ENCODE measurements at regions not wholly inside any gene's neighbourhood (a gene's known extent, or its start where the extent isn't known, plus 50 kb on each side); places are given as distances from the start of the nearest gene placed in this dataset.

DNA sequence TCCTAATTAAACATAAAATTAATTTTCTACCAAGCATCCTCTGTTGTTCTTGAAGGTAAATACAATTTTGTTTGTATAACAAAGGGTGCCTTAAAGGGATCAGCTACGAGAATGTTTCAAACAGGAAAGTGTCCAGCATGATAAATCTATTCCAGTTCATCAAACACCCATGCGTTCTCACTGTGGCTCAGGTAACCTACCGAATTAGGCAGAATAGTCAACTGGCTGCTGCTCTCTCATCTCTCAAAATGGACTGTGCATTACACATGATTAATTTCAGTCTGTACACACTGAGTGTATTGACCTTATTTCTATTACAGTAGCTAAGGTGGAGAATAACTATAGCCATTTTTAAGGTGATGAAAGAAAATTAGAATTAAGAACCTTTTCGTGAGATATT lies 127.5 kb upstream of the RMST start:
- H3K79me2 ChIP-seq (ENCODE audit: control insufficient read depth, insufficient read depth, low read length): no peaks in the 10 kb centered on the region
- H3K27ac ChIP-seq (ENCODE audit: control insufficient read depth, insufficient read depth, low read length): no peak overlapping the region
- dilution Hi-C loops (cut with MboI; ENCODE audit: extremely low pct_ligation_motif_present, low sequenced_read_pairs): no loop called here
- no peaks in the 10 kb centered on the region for H3K36me3 ChIP-seq (ENCODE audit: control insufficient read depth in 2 of 2, extremely low read depth in 1 of 2, insufficient read depth in 2 of 2, low read length in 2 of 2)
- H4K20me1 ChIP-seq (ENCODE audit: control insufficient read depth, extremely low read depth, insufficient read depth, low read length): no peaks in the 10 kb centered on the region
- FAIRE-seq (no peak), DNase-seq (ENCODE audit: low read depth, low spot score) (no peak)
- H3K9ac ChIP-seq (ENCODE audit: control insufficient read depth, extremely low read depth, insufficient read depth, low read length): no peak overlapping the region
- no peaks in the 10 kb centered on the region for H3K4me1 ChIP-seq (ENCODE audit: control insufficient read depth, extremely low read depth, insufficient read depth, low read length)
- H3K27me3 ChIP-seq (ENCODE audit: control insufficient read depth, extremely low read depth, insufficient read depth, low read length): no peaks in the 10 kb centered on the region
- TF ChIP-seq EZH2 (IDR thresholded peaks at IDR 0.05; ENCODE audit: low read length): no peak
- TF ChIP-seq, protein P1, sequence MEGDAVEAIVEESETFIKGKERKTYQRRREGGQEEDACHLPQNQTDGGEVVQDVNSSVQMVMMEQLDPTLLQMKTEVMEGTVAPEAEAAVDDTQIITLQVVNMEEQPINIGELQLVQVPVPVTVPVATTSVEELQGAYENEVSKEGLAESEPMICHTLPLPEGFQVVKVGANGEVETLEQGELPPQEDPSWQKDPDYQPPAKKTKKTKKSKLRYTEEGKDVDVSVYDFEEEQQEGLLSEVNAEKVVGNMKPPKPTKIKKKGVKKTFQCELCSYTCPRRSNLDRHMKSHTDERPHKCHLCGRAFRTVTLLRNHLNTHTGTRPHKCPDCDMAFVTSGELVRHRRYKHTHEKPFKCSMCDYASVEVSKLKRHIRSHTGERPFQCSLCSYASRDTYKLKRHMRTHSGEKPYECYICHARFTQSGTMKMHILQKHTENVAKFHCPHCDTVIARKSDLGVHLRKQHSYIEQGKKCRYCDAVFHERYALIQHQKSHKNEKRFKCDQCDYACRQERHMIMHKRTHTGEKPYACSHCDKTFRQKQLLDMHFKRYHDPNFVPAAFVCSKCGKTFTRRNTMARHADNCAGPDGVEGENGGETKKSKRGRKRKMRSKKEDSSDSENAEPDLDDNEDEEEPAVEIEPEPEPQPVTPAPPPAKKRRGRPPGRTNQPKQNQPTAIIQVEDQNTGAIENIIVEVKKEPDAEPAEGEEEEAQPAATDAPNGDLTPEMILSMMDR (optimal IDR thresholded peaks at IDR 0.05 in 1 of 3, IDR thresholded peaks at IDR 0.05 in 1 of 3, conservative IDR thresholded peaks at IDR 0.05 in 1 of 3; ENCODE audit: extremely low read depth in 1 of 3, insufficient read depth in 2 of 3, low read length in 3 of 3): no peak
- H3K4me2 ChIP-seq (ENCODE audit: control insufficient read depth, extremely low read depth, insufficient read depth, low read depth, low read length): no peak overlapping the region
- H3K9me1 ChIP-seq (ENCODE audit: control insufficient read depth, extremely low read depth, insufficient read depth, low read length): no peaks in the 10 kb centered on the region
- no peak overlapping the region for H2AFZ ChIP-seq (ENCODE audit: control insufficient read depth, low read length)
- H3K4me3 ChIP-seq (ENCODE audit: control insufficient read depth in 2 of 3, extremely low read depth in 1 of 3, insufficient read depth in 2 of 3, low read depth in 1 of 3, low read length in 3 of 3): no peak overlapping the region
- H3K9me3 ChIP-seq (ENCODE audit: control insufficient read depth, low read depth, low read length): no peaks in the 10 kb centered on the region

DNA sequence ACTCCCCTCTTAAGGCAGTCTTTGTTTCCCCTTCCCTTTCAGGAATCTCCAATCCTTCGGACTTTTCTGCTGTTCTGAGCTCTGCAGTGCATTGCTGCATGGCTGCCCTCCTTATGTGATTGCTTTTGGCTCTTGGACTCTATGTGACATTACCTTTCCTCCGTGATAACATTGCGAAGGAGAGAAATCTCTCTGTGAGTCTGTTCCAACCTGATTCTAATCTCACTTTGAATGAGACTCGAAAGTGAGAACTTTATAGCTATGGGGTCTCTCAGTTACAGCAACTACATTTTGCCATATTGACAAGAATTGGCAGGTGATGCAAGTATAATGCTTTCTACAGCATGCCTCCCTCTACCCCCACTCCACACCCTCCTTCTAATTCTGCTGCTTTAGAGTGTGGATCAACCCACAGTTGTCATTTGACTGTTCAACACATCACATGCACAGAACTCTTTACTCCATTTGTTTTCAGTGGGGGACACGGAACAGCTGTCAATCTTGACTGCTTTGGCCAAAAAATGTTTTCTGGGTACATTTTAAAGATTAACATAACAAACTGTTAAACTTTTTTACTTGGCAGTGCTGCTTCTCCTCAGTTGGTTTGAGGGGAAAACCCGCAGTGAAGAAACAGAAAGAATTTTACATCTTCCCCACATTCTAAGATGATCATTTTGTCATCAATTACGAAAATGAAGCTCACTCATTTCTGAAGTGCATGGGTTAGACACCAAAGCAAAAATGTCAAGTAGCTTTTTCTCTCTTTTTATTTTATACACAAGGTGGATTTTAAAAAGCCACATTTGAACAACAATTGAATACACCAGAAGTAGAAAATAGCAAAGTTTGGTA lies 125.5 kb upstream of the RMST start:
- DNase-seq (ENCODE audit: low read depth, low spot score): no peak
- no peaks in the 10 kb centered on the region for H4K20me1 ChIP-seq (ENCODE audit: control insufficient read depth, extremely low read depth, insufficient read depth, low read length)
- no peaks in the 10 kb centered on the region for H3K9me3 ChIP-seq (ENCODE audit: control insufficient read depth, low read depth, low read length)
- TF ChIP-seq, protein P1 (optimal IDR thresholded peaks at IDR 0.05 in 1 of 3, IDR thresholded peaks at IDR 0.05 in 1 of 3, conservative IDR thresholded peaks at IDR 0.05 in 1 of 3; ENCODE audit: extremely low read depth in 1 of 3, insufficient read depth in 2 of 3, low read length in 3 of 3): no peak
- TF ChIP-seq EZH2 (IDR thresholded peaks at IDR 0.05; ENCODE audit: low read length): no peak
- H3K4me1 ChIP-seq (ENCODE audit: control insufficient read depth, extremely low read depth, insufficient read depth, low read length): no peaks in the 10 kb centered on the region
- H3K36me3 ChIP-seq (ENCODE audit: control insufficient read depth in 2 of 2, extremely low read depth in 1 of 2, insufficient read depth in 2 of 2, low read length in 2 of 2): no peaks in the 10 kb centered on the region
- H3K27me3 ChIP-seq (ENCODE audit: control insufficient read depth, extremely low read depth, insufficient read depth, low read length): no peaks in the 10 kb centered on the region
- H3K9me1 ChIP-seq (ENCODE audit: control insufficient read depth, extremely low read depth, insufficient read depth, low read length): no peaks in the 10 kb centered on the region
- H3K4me3 ChIP-seq (ENCODE audit: control insufficient read depth in 2 of 3, extremely low read depth in 1 of 3, insufficient read depth in 2 of 3, low read depth in 1 of 3, low read length in 3 of 3): no peak overlapping the region
- no peak for FAIRE-seq
- H3K4me2 ChIP-seq (ENCODE audit: control insufficient read depth, extremely low read depth, insufficient read depth, low read depth, low read length): no peak overlapping the region
- H3K9ac ChIP-seq (ENCODE audit: control insufficient read depth, extremely low read depth, insufficient read depth, low read length): no peak overlapping the region
- H3K27ac ChIP-seq (ENCODE audit: control insufficient read depth, insufficient read depth, low read length): no peak overlapping the region
- H2AFZ ChIP-seq (ENCODE audit: control insufficient read depth, low read length): no peak overlapping the region
- dilution Hi-C loops (cut with MboI; ENCODE audit: extremely low pct_ligation_motif_present, low sequenced_read_pairs): no loop called here
- H3K79me2 ChIP-seq (ENCODE audit: control insufficient read depth, insufficient read depth, low read length): no peaks in the 10 kb centered on the region
